Thyroid gland (tissue), 4 donors: ENCODE measurements at regions not wholly inside any gene's neighbourhood (a gene's known extent, or its start where the extent isn't known, plus 50 kb on each side); places are given as distances from the start of the nearest gene placed in this dataset.
"Not testable (repeated sequence)": the region's sequence is repeated elsewhere in the genome, so short reads cannot be mapped to it uniquely, and the experiment has no call there.

Experiments used
- DNase-seq, 2 donors: peaks; one replicate each; pipeline ENCODE4 v3.0.0-alpha.2; 2019
- H3K27ac ChIP-seq, 3 donors: fragments of 200-600 bp; sonication (generic); 1 replicate in 2 of 3; 2 replicates in 1 of 3; pipeline ENCODE4 v1.5.1; 2016 to 2019; ENCODE audit warnings: mild to moderate bottlenecking in 1 of 3, moderate library complexity in 1 of 3
- H3K27me3 ChIP-seq: fragments of 200-600 bp; sonication (generic); one replicate; pipeline ENCODE4 v1.5.1; 2019
- H3K36me3 ChIP-seq, 2 donors: fragments of 200-600 bp; sonication (generic); one replicate each; pipeline ENCODE4 v1.5.1; 2016 to 2019
- H3K4me1 ChIP-seq, 2 donors: fragments of 200-600 bp; sonication (generic); one replicate each; pipeline ENCODE4 v1.5.1; 2017 to 2019
- H3K4me3 ChIP-seq, 3 donors: fragments of 200-600 bp; sonication (generic); replicated peaks in 1 of 3; 1 replicate in 2 of 3; 2 replicates in 1 of 3; pipeline ENCODE4 v1.5.1; 2016; ENCODE audit warnings: mild to moderate bottlenecking in 1 of 3
- H3K9me3 ChIP-seq: fragments of 200-600 bp; sonication (generic); one replicate; pipeline ENCODE4 v1.5.1; 2017
- CTCF ChIP-seq, 6 experiments: fragments of 200-600 bp in 3 of 6; fragments of 450-650 bp in 3 of 6; sonication (generic) in 3 of 6; IDR thresholded peaks; one replicate each; pipeline ENCODE4 v1.5.1; 2016 to 2019; ENCODE audit warnings: antibody characterized with exemption in 6 of 6, mild to moderate bottlenecking in 2 of 6, inconsistent platforms in 1 of 6, moderate library complexity in 1 of 6
- POLR2A ChIP-seq, 2 donors: fragments of 450-650 bp; IDR thresholded peaks; one replicate each; pipeline ENCODE4 v1.6.1; 2017; ENCODE audit warnings: antibody characterized with exemption in 2 of 2, mild to moderate bottlenecking in 2 of 2, moderate library complexity in 1 of 2
- WGBS, 2 donors: methylation state at CpG; one replicate each; pipeline ENCODE4 v1.1.5; 2017; 5-methylcytosine and 5-hydroxymethylcytosine counted together
- intact Hi-C: fragments of 100-400 bp; cut with DNase I; formaldehyde crosslinking; loops from one replicate; pipeline ENCODE4 v1.15.1; 2023

DNA sequence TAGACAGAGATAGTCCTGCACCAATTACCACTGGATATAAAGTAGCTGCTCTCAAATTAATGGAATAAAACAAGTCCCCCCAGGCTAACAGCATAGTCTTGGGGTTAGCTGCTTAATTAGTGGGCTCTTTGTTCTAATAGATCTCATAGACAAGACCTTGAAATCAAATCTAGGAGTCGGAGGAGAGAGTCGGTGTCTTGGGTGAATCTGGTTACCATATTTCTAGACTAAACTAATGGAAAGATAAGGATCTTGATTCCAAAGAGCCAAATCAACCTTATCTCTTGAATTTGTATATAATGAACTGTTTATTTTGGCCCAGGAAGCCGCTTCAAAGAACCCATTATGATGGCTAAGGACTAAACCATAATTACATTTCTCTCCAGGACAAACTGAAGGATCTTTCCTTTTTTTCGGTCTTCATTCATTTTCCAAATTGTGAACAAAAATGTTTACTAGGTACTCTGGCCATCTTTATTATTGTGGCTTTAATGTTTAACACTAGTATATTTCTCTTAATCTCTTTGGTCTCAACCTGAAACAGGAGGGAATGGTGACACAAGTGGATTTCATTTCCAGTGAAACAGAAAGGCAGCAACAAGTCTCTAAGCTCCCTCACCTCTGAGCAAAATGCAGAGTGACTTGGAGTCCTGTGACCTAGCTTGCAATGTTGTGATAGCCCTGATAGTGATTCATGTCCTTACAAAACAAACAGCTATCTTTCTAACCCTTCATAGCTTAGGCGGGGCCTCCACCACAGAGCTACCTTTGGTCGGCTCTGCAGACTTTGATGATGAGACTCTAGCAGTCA lies 137.9 kb upstream of the PARD3B start:
- no peak overlapping the region for H3K4me3 ChIP-seq
- H3K27me3 ChIP-seq, result no peaks in the 10 kb centered on the region
- no peaks in the 10 kb centered on the region for H3K36me3 ChIP-seq
- no peak for TF ChIP-seq POLR2A (IDR thresholded peaks at IDR 0.05)
- no peak for TF ChIP-seq CTCF (IDR thresholded peaks at IDR 0.05)
- no peaks in the 10 kb centered on the region for H3K9me3 ChIP-seq
- no peak for DNase-seq
- no peaks in the 10 kb centered on the region for H3K4me1 ChIP-seq
- intact Hi-C loops, result no loop called here
- H3K27ac ChIP-seq, result no peak overlapping the region
- WGBS, 2 donors, result 77 to 79% methylated on average over 6 of the region's 6 CpGs

GRCh38 chr2:204412782-204413181 lies 132.5 kb upstream of the PARD3B start:
- H3K4me3 ChIP-seq, H3K4me1 ChIP-seq, H3K27ac ChIP-seq, DNase-seq, intact Hi-C loops, H3K27me3 ChIP-seq, H3K9me3 ChIP-seq, H3K36me3 ChIP-seq: not testable (repeated sequence)
- WGBS, 2 donors, result 88 to 94% methylated on average over 2 of the region's 2 CpGs

DNA sequence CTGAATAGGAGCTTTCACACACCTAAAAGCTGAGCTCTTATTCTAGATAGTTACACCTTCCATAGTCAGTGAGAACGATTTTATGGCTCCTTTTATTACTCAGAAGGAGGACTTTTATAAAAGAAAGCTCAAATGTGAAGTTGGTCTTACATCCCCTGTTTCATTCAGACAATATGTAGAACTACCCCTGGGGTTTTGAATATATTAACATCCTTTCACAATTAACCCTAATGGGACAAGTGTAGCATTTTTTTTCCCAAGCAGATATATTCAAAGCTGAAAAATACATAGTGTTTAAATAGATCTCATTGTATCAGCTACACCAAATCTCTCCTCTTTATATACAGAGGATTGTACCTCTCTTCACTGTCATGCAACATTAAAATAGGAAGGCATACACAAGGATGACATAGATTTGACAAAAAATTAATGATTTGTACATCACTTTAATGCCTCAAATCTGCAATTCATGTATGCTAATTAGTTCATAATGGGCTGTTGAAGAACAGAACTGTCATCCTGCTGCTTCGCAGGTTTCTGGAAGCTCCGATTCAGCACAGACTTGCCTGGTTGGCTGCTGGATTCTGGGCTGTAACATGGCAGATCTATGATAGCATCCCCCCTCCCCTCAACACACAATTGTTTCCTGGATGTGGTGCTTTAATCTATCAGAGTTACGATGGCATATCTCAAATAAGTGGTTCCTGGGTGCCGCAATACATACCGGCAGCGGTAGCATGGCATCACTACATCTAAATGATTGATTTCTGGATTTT lies 129.7 kb upstream of the PARD3B start:
- no peaks in the 10 kb centered on the region for H3K4me1 ChIP-seq
- no peak overlapping the region for H3K4me3 ChIP-seq
- intact Hi-C loops, result no loop called here
- no peak for TF ChIP-seq CTCF (IDR thresholded peaks at IDR 0.05)
- no peak for TF ChIP-seq POLR2A (IDR thresholded peaks at IDR 0.05)
- 87 to 89% methylated on average over 7 of the region's 7 CpGs for WGBS, 2 donors
- no peaks in the 10 kb centered on the region for H3K9me3 ChIP-seq
- no peaks in the 10 kb centered on the region for H3K36me3 ChIP-seq
- DNase-seq, result no peak
- no peaks in the 10 kb centered on the region for H3K27me3 ChIP-seq
- no peak overlapping the region for H3K27ac ChIP-seq

GRCh38 chr2:204416236-204416635 lies 129.0 kb upstream of the PARD3B start:
- Histone ChIP-seq H3K4me1 (no peaks in the 10 kb centered on the region), H3K27ac (no peak overlapping the region), H3K9me3 (no peaks in the 10 kb centered on the region), H3K36me3 (no peaks in the 10 kb centered on the region), H3K4me3 (no peak overlapping the region), H3K27me3 (no peaks in the 10 kb centered on the region)
- intact Hi-C loops, result no loop called here
- 56 to 66% methylated on average over 5 of the region's 5 CpGs for WGBS, 2 donors
- TF ChIP-seq POLR2A (IDR thresholded peaks at IDR 0.05), result no peak
- no peak for TF ChIP-seq CTCF (IDR thresholded peaks at IDR 0.05)
- no peak for DNase-seq

DNA sequence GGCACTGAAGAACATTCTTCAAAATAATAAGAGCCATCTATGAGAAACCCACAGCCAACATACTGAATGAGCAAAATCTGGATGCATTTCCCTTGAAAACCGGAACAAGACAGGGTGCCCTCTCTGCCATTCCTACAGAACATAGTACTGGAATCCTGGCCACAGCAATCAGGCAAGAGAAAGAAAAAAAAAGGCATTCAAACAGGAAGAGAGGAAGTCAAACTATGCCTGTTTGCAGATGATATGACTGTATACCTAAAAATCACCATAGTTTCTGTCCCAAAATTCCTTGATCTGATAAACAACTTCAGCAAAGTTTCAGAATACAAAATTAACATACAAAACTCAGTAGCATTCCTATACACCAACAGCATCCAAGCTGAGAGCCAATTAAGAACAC lies 119.5 kb upstream of the PARD3B start:
- WGBS, 2 donors, result 77 to 84% methylated on average over 1 of the region's 1 CpG
- intact Hi-C loops, result no loop called here

More for the DNA sequence above, 119.5 kb upstream of the PARD3B start:
- Histone ChIP-seq H3K9me3 (no peaks in the 10 kb centered on the region), H3K36me3 (no peaks in the 10 kb centered on the region), H3K27me3 (no peaks in the 10 kb centered on the region), H3K4me3 (no peak overlapping the region), H3K27ac (no peak overlapping the region), H3K4me1 (no peaks in the 10 kb centered on the region)
- DNase-seq, result no peak
- TF ChIP-seq POLR2A (IDR thresholded peaks at IDR 0.05), result no peak
- no peak for TF ChIP-seq CTCF (IDR thresholded peaks at IDR 0.05)
